ENCODE measurements at regions not wholly inside any gene's neighbourhood (a gene's known extent, or its start where the extent isn't known, plus 50 kb on each side); places are given as distances from the start of the nearest gene placed in this dataset.

GRCh38 chr1:22241811-22242210, 98.9 kb upstream of the WNT4 start:
- TF ChIP-seq, protein P1, sequence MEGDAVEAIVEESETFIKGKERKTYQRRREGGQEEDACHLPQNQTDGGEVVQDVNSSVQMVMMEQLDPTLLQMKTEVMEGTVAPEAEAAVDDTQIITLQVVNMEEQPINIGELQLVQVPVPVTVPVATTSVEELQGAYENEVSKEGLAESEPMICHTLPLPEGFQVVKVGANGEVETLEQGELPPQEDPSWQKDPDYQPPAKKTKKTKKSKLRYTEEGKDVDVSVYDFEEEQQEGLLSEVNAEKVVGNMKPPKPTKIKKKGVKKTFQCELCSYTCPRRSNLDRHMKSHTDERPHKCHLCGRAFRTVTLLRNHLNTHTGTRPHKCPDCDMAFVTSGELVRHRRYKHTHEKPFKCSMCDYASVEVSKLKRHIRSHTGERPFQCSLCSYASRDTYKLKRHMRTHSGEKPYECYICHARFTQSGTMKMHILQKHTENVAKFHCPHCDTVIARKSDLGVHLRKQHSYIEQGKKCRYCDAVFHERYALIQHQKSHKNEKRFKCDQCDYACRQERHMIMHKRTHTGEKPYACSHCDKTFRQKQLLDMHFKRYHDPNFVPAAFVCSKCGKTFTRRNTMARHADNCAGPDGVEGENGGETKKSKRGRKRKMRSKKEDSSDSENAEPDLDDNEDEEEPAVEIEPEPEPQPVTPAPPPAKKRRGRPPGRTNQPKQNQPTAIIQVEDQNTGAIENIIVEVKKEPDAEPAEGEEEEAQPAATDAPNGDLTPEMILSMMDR (IDR thresholded peaks at IDR 0.05), result no peak
- no peak for TF ChIP-seq POLR2A (IDR thresholded peaks at IDR 0.05)

All from uterus (tissue), 2 donors.